GM21390 (cell line): ENCODE measurements at regions not wholly inside any gene's neighbourhood (a gene's known extent, or its start where the extent isn't known, plus 50 kb on each side); places are given as distances from the start of the nearest gene placed in this dataset.

Experiments used
- ATAC-seq: cut with Tn5 transposase; IDR thresholded peaks from one replicate; pipeline ENCODE4 v1.9.1; 2021; ENCODE audit not compliant: unreplicated experiment

- ATAC-seq, result no peak
Observed at GRCh38 chr2:221145396-221145795, 426.7 kb downstream of the EPHA4 start.

- no peak for ATAC-seq
Observed at GRCh38 chr2:221153226-221153625, 418.9 kb downstream of the EPHA4 start.

- no peak for ATAC-seq
Observed at GRCh38 chr2:221154176-221154575, 417.9 kb downstream of the EPHA4 start.

GRCh38 chr2:221156062-221156734, 415.9 kb downstream of the EPHA4 start:
- no peak for ATAC-seq

GRCh38 chr2:221161186-221161585, 410.9 kb downstream of the EPHA4 start:
- ATAC-seq, result no peak

GRCh38 chr2:221166292-221166691, 405.8 kb downstream of the EPHA4 start:
- ATAC-seq, result no peak

GRCh38 chr2:221167561-221167960, 404.5 kb downstream of the EPHA4 start:
- no peak for ATAC-seq

- no peak for ATAC-seq
Observed at GRCh38 chr2:221169724-221170123, 402.4 kb downstream of the EPHA4 start.

- ATAC-seq, result no peak
Observed at GRCh38 chr2:221170548-221170947, 401.6 kb downstream of the EPHA4 start.

GRCh38 chr2:221176667-221177066, 395.4 kb downstream of the EPHA4 start:
- no peak for ATAC-seq

- ATAC-seq, result no peak
Observed at GRCh38 chr2:221178139-221178538, 394.0 kb downstream of the EPHA4 start.

- ATAC-seq, result no peak
Observed at GRCh38 chr2:221186873-221187272, 385.2 kb downstream of the EPHA4 start.

GRCh38 chr2:221189431-221190067, 382.6 kb downstream of the EPHA4 start:
- no peak for ATAC-seq

- ATAC-seq, result no peak
Observed at GRCh38 chr2:221195829-221196228, 376.3 kb downstream of the EPHA4 start.

GRCh38 chr2:221197225-221197856, 374.8 kb downstream of the EPHA4 start:
- ATAC-seq, result no peak

- ATAC-seq, result no peak
Observed at GRCh38 chr2:221198309-221198708, 373.8 kb downstream of the EPHA4 start.

- ATAC-seq, result no peak
Observed at GRCh38 chr2:221200184-221200839, 371.8 kb downstream of the EPHA4 start.

- no peak for ATAC-seq
Observed at GRCh38 chr2:221202431-221202830, 369.7 kb downstream of the EPHA4 start.

- ATAC-seq, result peak; percentile 92
Observed at GRCh38 chr2:221203125-221203524, 369.0 kb downstream of the EPHA4 start.

- no peak for ATAC-seq
Observed at GRCh38 chr2:221203856-221204255, 368.2 kb downstream of the EPHA4 start.

GRCh38 chr2:221204699-221205098, 367.4 kb downstream of the EPHA4 start:
- no peak for ATAC-seq
